HG03575 (cell line): ENCODE measurements at regions not wholly inside any gene's neighbourhood (a gene's known extent, or its start where the extent isn't known, plus 50 kb on each side); places are given as distances from the start of the nearest gene placed in this dataset.

Experiments
- ATAC-seq: cut with Tn5 transposase; IDR thresholded peaks from one replicate; pipeline ENCODE4 v1.9.1; 2021; ENCODE audit not compliant: unreplicated experiment, insufficient number of reproducible peaks, low FRiP score; ENCODE audit errors: extremely low read depth

- no peak for ATAC-seq
These were observed 179.2 kb upstream of the MBNL1 start for GRCh38 chr3:152089528-152089927.

- ATAC-seq, result no peak
These were observed 177.0 kb upstream of the MBNL1 start for GRCh38 chr3:152091725-152092124.

GRCh38 chr3:152093901-152094300 lies 174.8 kb upstream of the MBNL1 start:
- no peak for ATAC-seq

- no peak for ATAC-seq
These were observed 174.3 kb upstream of the MBNL1 start for GRCh38 chr3:152094406-152094805.

GRCh38 chr3:152095472-152095871 lies 173.3 kb upstream of the MBNL1 start:
- ATAC-seq, result no peak

- ATAC-seq, result no peak
These were observed 172.3 kb upstream of the MBNL1 start for GRCh38 chr3:152096280-152096906.

- no peak for ATAC-seq
These were observed 171.6 kb upstream of the MBNL1 start for GRCh38 chr3:152097120-152097519.

GRCh38 chr3:152097770-152098169 lies 171.0 kb upstream of the MBNL1 start:
- no peak for ATAC-seq

- peak; percentile 86 for ATAC-seq
These were observed 168.1 kb upstream of the MBNL1 start for GRCh38 chr3:152100491-152101132.

- no peak for ATAC-seq
These were observed 166.3 kb upstream of the MBNL1 start for GRCh38 chr3:152102410-152102809.

- ATAC-seq, result no peak
These were observed 165.5 kb upstream of the MBNL1 start for GRCh38 chr3:152103257-152103656.

GRCh38 chr3:152104847-152105415 lies 163.8 kb upstream of the MBNL1 start:
- no peak for ATAC-seq

GRCh38 chr3:152105446-152105845 lies 163.3 kb upstream of the MBNL1 start:
- no peak for ATAC-seq

- ATAC-seq, result no peak
These were observed 159.7 kb upstream of the MBNL1 start for GRCh38 chr3:152109038-152109437.

GRCh38 chr3:152113413-152113812 lies 155.3 kb upstream of the MBNL1 start:
- no peak for ATAC-seq

- no peak for ATAC-seq
These were observed 154.6 kb upstream of the MBNL1 start for GRCh38 chr3:152113992-152114651.

GRCh38 chr3:152120601-152121269 lies 148.0 kb upstream of the MBNL1 start:
- no peak for ATAC-seq

- ATAC-seq, result no peak
These were observed 147.5 kb upstream of the MBNL1 start for GRCh38 chr3:152121270-152121636.

GRCh38 chr3:152122851-152123250 lies 145.9 kb upstream of the MBNL1 start:
- ATAC-seq, result no peak

GRCh38 chr3:152123457-152123856 lies 145.3 kb upstream of the MBNL1 start:
- ATAC-seq, result no peak
